ENCODE measurements at regions not wholly inside any gene's neighbourhood (a gene's known extent, or its start where the extent isn't known, plus 50 kb on each side); places are given as distances from the start of the nearest gene placed in this dataset.

DNA sequence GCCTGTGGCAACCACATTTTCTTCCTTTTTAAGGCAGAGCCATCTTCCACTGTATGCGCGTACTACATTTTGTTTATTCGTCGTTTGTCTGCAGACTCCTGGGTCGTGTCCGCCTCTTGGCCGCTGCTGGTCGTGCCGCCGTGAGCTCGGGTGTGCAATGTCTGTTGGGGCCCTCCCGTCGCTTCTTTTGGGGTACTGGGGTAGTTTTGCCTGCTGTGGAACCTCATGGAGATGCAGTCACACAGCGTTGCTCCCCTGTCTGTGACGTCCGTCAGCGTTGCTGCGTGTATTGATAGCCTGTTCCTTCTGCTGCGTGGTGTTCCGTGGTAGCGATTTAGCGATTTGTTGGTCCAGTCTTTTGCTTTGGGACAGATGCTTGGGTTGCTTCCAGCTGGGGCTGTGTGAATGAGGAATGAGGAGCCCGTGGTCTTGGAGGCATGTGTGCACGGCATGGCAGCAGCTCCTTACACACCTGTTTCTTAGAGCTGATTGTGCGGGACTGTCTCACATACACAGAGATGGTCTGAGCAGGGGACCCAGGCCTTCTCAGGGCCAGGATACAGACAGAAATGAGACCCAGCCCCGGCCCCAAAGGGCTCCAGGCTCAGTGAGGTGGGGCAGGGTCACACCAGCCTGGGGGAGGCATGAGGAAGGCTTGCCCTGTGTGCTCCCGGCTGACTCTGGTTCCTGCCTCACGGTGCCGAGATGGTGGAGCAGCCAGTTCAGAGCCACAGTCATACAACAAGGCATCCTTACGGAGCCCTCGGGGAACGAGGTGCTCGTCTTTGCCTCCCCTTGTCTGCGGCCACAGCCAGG, 78.4 kb upstream of the GSE1 start:
- H3K27me3 ChIP-seq (ENCODE audit: low read depth) = no peaks in the 10 kb centered on the region
- H3K36me3 ChIP-seq = no peaks in the 10 kb centered on the region
- H3K4me1 ChIP-seq = peaks cover 45% of the 10 kb centered on the region
- H3K9me3 ChIP-seq = peaks cover 3% of the 10 kb centered on the region
- intact Hi-C loops (cut with DNase I) = no loop called here
- peak overlapping the region; percentile 72 for H3K27ac ChIP-seq
- H3K4me3 ChIP-seq = no peak overlapping the region
- DNase-seq (no peak), ATAC-seq (no peak)
- TF ChIP-seq, protein P1, sequence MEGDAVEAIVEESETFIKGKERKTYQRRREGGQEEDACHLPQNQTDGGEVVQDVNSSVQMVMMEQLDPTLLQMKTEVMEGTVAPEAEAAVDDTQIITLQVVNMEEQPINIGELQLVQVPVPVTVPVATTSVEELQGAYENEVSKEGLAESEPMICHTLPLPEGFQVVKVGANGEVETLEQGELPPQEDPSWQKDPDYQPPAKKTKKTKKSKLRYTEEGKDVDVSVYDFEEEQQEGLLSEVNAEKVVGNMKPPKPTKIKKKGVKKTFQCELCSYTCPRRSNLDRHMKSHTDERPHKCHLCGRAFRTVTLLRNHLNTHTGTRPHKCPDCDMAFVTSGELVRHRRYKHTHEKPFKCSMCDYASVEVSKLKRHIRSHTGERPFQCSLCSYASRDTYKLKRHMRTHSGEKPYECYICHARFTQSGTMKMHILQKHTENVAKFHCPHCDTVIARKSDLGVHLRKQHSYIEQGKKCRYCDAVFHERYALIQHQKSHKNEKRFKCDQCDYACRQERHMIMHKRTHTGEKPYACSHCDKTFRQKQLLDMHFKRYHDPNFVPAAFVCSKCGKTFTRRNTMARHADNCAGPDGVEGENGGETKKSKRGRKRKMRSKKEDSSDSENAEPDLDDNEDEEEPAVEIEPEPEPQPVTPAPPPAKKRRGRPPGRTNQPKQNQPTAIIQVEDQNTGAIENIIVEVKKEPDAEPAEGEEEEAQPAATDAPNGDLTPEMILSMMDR (IDR thresholded peaks at IDR 0.05) = no peak

- ATAC-seq (peak; percentile 2 to 3), DNase-seq (no peak)
- no peaks in the 10 kb centered on the region for H3K27me3 ChIP-seq (ENCODE audit: low read depth)
- peak overlapping the region; percentile 72 for H3K27ac ChIP-seq
- H3K4me1 ChIP-seq = peaks cover 43% of the 10 kb centered on the region
- no peaks in the 10 kb centered on the region for H3K36me3 ChIP-seq
- peaks cover 5% of the 10 kb centered on the region for H3K9me3 ChIP-seq
- TF ChIP-seq, protein P1 (IDR thresholded peaks at IDR 0.05) = no peak
- H3K4me3 ChIP-seq = no peak overlapping the region
- intact Hi-C loops (cut with DNase I) = no loop called here
These were observed 77.6 kb upstream of the GSE1 start for GRCh38 chr16:85535352-85536072.

GRCh38 chr16:85536073-85536410, 77.1 kb upstream of the GSE1 start:
- Histone ChIP-seq H3K27me3 (ENCODE audit: low read depth) (no peaks in the 10 kb centered on the region), H3K27ac (peak overlapping the region; percentile 72), H3K4me1 (peaks cover 38% of the 10 kb centered on the region), H3K4me3 (no peak overlapping the region), H3K9me3 (peaks cover 5% of the 10 kb centered on the region), H3K36me3 (no peaks in the 10 kb centered on the region)
- ATAC-seq = peak; percentile 57 to 76
- TF ChIP-seq, protein P1 (IDR thresholded peaks at IDR 0.05) = no peak
- DNase-seq = peak; percentile 69
- intact Hi-C loops (cut with DNase I) = no loop called here

GRCh38 chr16:85536411-85537330, 76.5 kb upstream of the GSE1 start:
- intact Hi-C loops (cut with DNase I) = no loop called here
- ATAC-seq (peak; percentile 22 to 31), DNase-seq (no peak)
- Histone ChIP-seq H3K27ac (peak overlapping the region; percentile 72), H3K9me3 (peaks cover 5% of the 10 kb centered on the region), H3K27me3 (ENCODE audit: low read depth) (no peaks in the 10 kb centered on the region), H3K36me3 (no peaks in the 10 kb centered on the region), H3K4me3 (no peak overlapping the region), H3K4me1 (peaks cover 33% of the 10 kb centered on the region)
- TF ChIP-seq, protein P1 (IDR thresholded peaks at IDR 0.05) = no peak

GRCh38 chr16:85537331-85537788, 75.8 kb upstream of the GSE1 start:
- Histone ChIP-seq H3K27me3 (ENCODE audit: low read depth) (no peaks in the 10 kb centered on the region), H3K9me3 (peaks cover 5% of the 10 kb centered on the region), H3K27ac (peak overlapping the region; percentile 72), H3K4me3 (no peak overlapping the region), H3K4me1 (peaks cover 33% of the 10 kb centered on the region), H3K36me3 (no peaks in the 10 kb centered on the region)
- DNase-seq (no peak), ATAC-seq (no peak)
- intact Hi-C loops (cut with DNase I) = no loop called here
- TF ChIP-seq, protein P1 (IDR thresholded peaks at IDR 0.05) = no peak

Data from lower lobe of right lung (tissue), 2 donors.